ENCODE measurements at regions not wholly inside any gene's neighbourhood (a gene's known extent, or its start where the extent isn't known, plus 50 kb on each side); places are given as distances from the start of the nearest gene placed in this dataset.
"Not testable (repeated sequence)": the region's sequence is repeated elsewhere in the genome, so short reads cannot be mapped to it uniquely, and the experiment has no call there.

- no peak for DNase-seq
Measured at GRCh38 chr7:56206420-56206819, 90.2 kb upstream of the NUPR2 start.

DNA sequence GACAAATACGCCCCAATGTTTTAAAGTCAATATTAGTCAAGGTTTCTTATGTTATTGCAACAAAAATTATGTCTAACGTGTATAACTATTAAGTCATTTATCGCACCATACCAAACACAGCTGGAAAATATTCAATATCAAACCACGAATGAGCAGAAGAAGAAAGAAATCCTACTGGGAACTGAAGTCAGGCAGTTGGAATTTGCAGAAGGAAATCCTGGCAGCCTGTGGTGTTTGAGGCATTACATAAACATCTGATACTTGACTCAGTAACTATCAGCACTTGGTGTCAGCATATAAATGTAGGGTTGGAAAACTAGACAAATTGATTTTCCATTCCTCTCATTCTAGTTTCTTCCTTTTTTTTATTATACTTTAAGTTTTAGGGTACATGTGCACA is 83.4 kb upstream of the NUPR2 start:
- no peak for DNase-seq

GRCh38 chr7:56196195-56196594 is 80.0 kb upstream of the NUPR2 start:
- DNase-seq: not testable (repeated sequence)

DNA sequence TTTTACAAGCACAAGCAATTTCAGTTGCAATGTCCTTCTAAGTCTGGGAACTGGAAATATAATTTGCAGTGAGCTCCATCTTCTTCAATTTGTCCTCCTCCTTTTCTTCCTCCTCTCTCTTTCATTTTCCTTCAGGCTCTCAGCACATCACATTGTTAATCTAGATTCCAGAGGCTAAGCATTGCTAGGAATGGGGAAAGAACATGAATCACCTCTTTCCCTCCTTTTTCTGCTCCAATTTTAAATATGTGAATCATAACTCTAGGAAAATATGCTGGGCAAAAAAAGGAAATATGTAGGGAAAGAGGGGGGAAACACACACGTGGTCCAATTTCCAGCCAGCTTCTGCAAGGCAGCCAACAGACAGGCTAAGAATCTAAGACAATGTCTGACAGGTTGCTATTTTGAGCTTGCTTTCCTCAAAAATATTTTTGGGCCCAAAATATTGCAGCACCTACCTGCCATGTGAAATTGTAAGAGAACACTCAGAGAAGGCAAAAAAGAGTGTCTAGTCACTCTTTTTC is 72.7 kb upstream of the NUPR2 start:
- no peak for DNase-seq

DNA sequence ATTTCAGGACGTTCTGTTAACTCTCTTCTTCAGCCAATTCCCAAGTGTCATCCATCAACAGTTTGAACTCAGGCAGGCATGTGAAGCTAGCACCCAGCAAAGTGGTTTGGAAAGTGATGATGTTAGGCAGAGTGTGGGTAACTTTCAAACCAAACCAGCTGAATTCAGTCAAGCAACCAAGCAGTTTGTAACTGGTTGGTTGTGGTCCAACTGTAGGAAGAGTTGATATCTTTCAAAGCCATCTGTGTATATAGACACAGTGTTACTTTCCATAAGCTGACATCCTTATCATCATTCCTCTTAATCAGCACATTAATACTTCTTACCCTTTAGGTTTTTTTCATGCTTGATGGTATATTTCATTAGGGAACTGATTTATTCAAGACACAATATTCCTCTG is 72.2 kb upstream of the NUPR2 start:
- DNase-seq: no peak

- no peak for DNase-seq
Measured at GRCh38 chr7:56181010-56181409, 64.8 kb upstream of the NUPR2 start.

GRCh38 chr7:56175771-56176170 is 59.6 kb upstream of the NUPR2 start:
- DNase-seq: no peak

GRCh38 chr7:56174875-56175760 is 58.9 kb upstream of the NUPR2 start:
- no peak for DNase-seq

DNA sequence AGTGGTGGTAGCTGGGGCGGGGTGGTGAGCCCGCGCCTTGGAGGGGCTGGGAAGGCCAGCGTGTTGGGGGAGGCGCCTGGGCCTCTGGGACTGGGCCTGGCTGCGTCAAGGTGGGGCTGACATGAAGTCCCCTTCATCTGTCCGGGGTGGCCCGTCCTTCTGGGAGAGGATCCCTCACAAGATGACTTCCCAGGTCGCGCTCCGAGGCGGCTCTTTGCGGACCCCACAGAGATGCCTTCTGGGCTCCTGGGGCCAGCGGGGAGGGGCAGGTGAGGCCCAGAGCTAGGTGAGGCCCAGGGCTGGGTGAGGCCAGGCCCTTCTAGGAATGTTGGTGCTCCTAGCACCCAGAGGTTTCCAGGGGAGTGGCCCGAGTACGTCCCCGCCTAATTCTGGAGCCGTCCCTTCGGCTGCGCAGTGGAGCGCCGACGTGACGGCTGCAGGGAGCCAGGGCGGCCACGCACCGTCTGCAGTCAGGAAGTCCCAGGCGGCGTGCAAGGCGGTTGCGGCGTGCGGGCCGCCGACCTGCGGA is 58.2 kb upstream of the NUPR2 start:
- DNase-seq: no peak
